ENCODE measurements at regions not wholly inside any gene's neighbourhood (a gene's known extent, or its start where the extent isn't known, plus 50 kb on each side); places are given as distances from the start of the nearest gene placed in this dataset.

- TF ChIP-seq, protein P1, sequence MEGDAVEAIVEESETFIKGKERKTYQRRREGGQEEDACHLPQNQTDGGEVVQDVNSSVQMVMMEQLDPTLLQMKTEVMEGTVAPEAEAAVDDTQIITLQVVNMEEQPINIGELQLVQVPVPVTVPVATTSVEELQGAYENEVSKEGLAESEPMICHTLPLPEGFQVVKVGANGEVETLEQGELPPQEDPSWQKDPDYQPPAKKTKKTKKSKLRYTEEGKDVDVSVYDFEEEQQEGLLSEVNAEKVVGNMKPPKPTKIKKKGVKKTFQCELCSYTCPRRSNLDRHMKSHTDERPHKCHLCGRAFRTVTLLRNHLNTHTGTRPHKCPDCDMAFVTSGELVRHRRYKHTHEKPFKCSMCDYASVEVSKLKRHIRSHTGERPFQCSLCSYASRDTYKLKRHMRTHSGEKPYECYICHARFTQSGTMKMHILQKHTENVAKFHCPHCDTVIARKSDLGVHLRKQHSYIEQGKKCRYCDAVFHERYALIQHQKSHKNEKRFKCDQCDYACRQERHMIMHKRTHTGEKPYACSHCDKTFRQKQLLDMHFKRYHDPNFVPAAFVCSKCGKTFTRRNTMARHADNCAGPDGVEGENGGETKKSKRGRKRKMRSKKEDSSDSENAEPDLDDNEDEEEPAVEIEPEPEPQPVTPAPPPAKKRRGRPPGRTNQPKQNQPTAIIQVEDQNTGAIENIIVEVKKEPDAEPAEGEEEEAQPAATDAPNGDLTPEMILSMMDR (IDR thresholded peaks at IDR 0.05; ENCODE audit: control extremely low read depth in 1 of 3, insufficient read depth in 1 of 3, low read depth in 1 of 3, low read length in 3 of 3): no peak
- TF ChIP-seq SP1 (IDR thresholded peaks at IDR 0.05; ENCODE audit: low read depth, low read length) (no peak), TEAD4 (IDR thresholded peaks at IDR 0.05; ENCODE audit: low read depth, low read length) (no peak), NRF1 (IDR thresholded peaks at IDR 0.05; ENCODE audit: low read depth, low read length) (no peak), FOSL1 (IDR thresholded peaks at IDR 0.05; ENCODE audit: insufficient read depth, low read depth, low read length) (no peak), MAFK (IDR thresholded peaks at IDR 0.05; ENCODE audit: low read depth, low read length) (no peak), RFX5 (IDR thresholded peaks at IDR 0.05; ENCODE audit: borderline replicate concordance, low read depth, low read length) (no peak), POLR2AphosphoS5 (IDR thresholded peaks at IDR 0.05; ENCODE audit: low read depth, low read length) (no peak), EZH2 (IDR thresholded peaks at IDR 0.05; ENCODE audit: low read depth, low read length, severe bottlenecking) (no peak), USF2 (IDR thresholded peaks at IDR 0.05; ENCODE audit: low read length) (no peak), KDM1A (IDR thresholded peaks at IDR 0.05; ENCODE audit: borderline replicate concordance, low read length) (no peak), EP300 (IDR thresholded peaks at IDR 0.05; ENCODE audit: borderline replicate concordance in 1 of 2, low read depth in 2 of 2, low read length in 2 of 2) (no peak), CBX5 (IDR thresholded peaks at IDR 0.05; ENCODE audit: low read depth, low read length) (no peak)
Observed at GRCh38 chr6:69593706-69594105, 203.1 kb downstream of the LMBRD1 start.
